Right atrium auricular region (tissue), 2 donors: ENCODE measurements at regions not wholly inside any gene's neighbourhood (a gene's known extent, or its start where the extent isn't known, plus 50 kb on each side); places are given as distances from the start of the nearest gene placed in this dataset.
"Not testable (repeated sequence)": the region's sequence is repeated elsewhere in the genome, so short reads cannot be mapped to it uniquely, and the experiment has no call there.

Experiments used
- DNase-seq: peaks from one replicate; pipeline ENCODE4 v3.0.0-alpha.2; 2019; ENCODE audit warnings: low spot score
- H3K27ac ChIP-seq, 2 donors: fragments of 200-600 bp; sonication (generic); 1 replicate in 1 of 2; 2 replicates in 1 of 2; pipeline ENCODE4 v1.5.1; 2016 to 2019
- H3K27me3 ChIP-seq, 2 donors: fragments of 200-600 bp; sonication (generic); one replicate each; pipeline versions ENCODE4 v1.5.1 to v1.6.0; 2017 to 2019
- H3K36me3 ChIP-seq: fragments of 200-600 bp; sonication (generic); one replicate; pipeline ENCODE4 v1.5.1; 2016
- H3K4me1 ChIP-seq, 2 donors: fragments of 200-600 bp; sonication (generic); one replicate each; pipeline versions ENCODE4 v1.5.1 to v1.6.0; 2017 to 2019
- H3K4me3 ChIP-seq, 2 donors: fragments of 200-600 bp; sonication (generic); 1 replicate in 1 of 2; 2 replicates in 1 of 2; pipeline ENCODE4 v1.5.1; 2017 to 2019; ENCODE audit warnings: mild to moderate bottlenecking in 1 of 2, moderate library complexity in 1 of 2
- H3K9me3 ChIP-seq, 2 donors: fragments of 200-600 bp; sonication (generic); one replicate each; pipeline ENCODE4 v1.5.1; 2019
- CTCF ChIP-seq, 2 donors: fragments of 200-600 bp; sonication (generic); IDR thresholded peaks; one replicate each; pipeline ENCODE4 v1.5.1; 2019; ENCODE audit warnings: antibody characterized with exemption in 2 of 2

- H3K27me3 ChIP-seq = no peaks in the 10 kb centered on the region
- H3K9me3 ChIP-seq = no peaks in the 10 kb centered on the region
- no peak for DNase-seq
- H3K36me3 ChIP-seq = no peaks in the 10 kb centered on the region
- no peak overlapping the region for H3K4me3 ChIP-seq
- no peak overlapping the region for H3K27ac ChIP-seq
- no peak for TF ChIP-seq CTCF (IDR thresholded peaks at IDR 0.05)
- H3K4me1 ChIP-seq = peaks cover 0 to 35% of the 10 kb centered on the region in 2 donors
Observed at GRCh38 chr13:44690376-44690775, 114.2 kb upstream of the TSC22D1 start.

- Histone ChIP-seq H3K9me3 (no peaks in the 10 kb centered on the region), H3K27me3 (no peaks in the 10 kb centered on the region), H3K27ac (peak overlapping the region in 1 of 2 donors; percentile 26), H3K4me3 (no peak overlapping the region), H3K36me3 (no peaks in the 10 kb centered on the region), H3K4me1 (peaks cover 0 to 23% of the 10 kb centered on the region in 2 donors)
- no peak for DNase-seq
- no peak for TF ChIP-seq CTCF (IDR thresholded peaks at IDR 0.05)
Observed at GRCh38 chr13:44688652-44689051, 112.5 kb upstream of the TSC22D1 start.

GRCh38 chr13:44686531-44686934 is 110.4 kb upstream of the TSC22D1 start:
- no peak overlapping the region for H3K4me3 ChIP-seq
- H3K36me3 ChIP-seq = no peaks in the 10 kb centered on the region
- TF ChIP-seq CTCF (IDR thresholded peaks at IDR 0.05) = no peak
- no peaks in the 10 kb centered on the region for H3K27me3 ChIP-seq
- no peak for DNase-seq
- H3K4me1 ChIP-seq = peaks cover 0 to 17% of the 10 kb centered on the region in 2 donors
- no peaks in the 10 kb centered on the region for H3K9me3 ChIP-seq
- no peak overlapping the region for H3K27ac ChIP-seq

- no peak for DNase-seq
- no peak overlapping the region for H3K27ac ChIP-seq
- peaks cover 0 to 17% of the 10 kb centered on the region in 2 donors for H3K4me1 ChIP-seq
- no peaks in the 10 kb centered on the region for H3K27me3 ChIP-seq
- H3K4me3 ChIP-seq = no peak overlapping the region
- H3K9me3 ChIP-seq = no peaks in the 10 kb centered on the region
- H3K36me3 ChIP-seq = no peaks in the 10 kb centered on the region
- TF ChIP-seq CTCF (IDR thresholded peaks at IDR 0.05) = no peak
Observed at GRCh38 chr13:44685641-44686040, 109.5 kb upstream of the TSC22D1 start.

- not testable (repeated sequence) for H3K27ac ChIP-seq, H3K36me3 ChIP-seq, H3K4me1 ChIP-seq, H3K4me3 ChIP-seq, H3K27me3 ChIP-seq, DNase-seq, H3K9me3 ChIP-seq
Observed at GRCh38 chr13:44682416-44682815, 106.3 kb upstream of the TSC22D1 start.

GRCh38 chr13:44680746-44681355 is 104.7 kb upstream of the TSC22D1 start:
- TF ChIP-seq CTCF (IDR thresholded peaks at IDR 0.05) = no peak
- no peaks in the 10 kb centered on the region for H3K27me3 ChIP-seq
- H3K9me3 ChIP-seq = no peaks in the 10 kb centered on the region
- H3K36me3 ChIP-seq = no peaks in the 10 kb centered on the region
- no peaks in the 10 kb centered on the region for H3K4me1 ChIP-seq
- H3K27ac ChIP-seq = no peak overlapping the region
- no peak overlapping the region for H3K4me3 ChIP-seq
- no peak for DNase-seq
